GM12878 (cell line): ENCODE measurements at regions not wholly inside any gene's neighbourhood (a gene's known extent, or its start where the extent isn't known, plus 50 kb on each side); places are given as distances from the start of the nearest gene placed in this dataset.

Experiments
- ATAC-seq: fragments of 200-7000 bp; cut with Tn5 transposase; 3 replicates; pipeline ENCODE4 v1.9.1; 2020; ENCODE audit warnings: mild to moderate bottlenecking, moderate library complexity
- BruUV-seq: library from RNA; stranded (reverse); fragments of 400-500 nt; replicated peaks from 2 replicates; lab custom pipeline; 2021; lab: Mats Ljungman, UMichigan
- CTCF ChIA-PET: fragments of 300-600 bp; sonication (Branson Sonifier 250); formaldehyde crosslinking; extraction: SDS; loops from one replicate; lab custom pipeline; 2021; ENCODE audit warnings: inconsistent platforms; lab: Yijun Ruan, JAX
- POLR2A ChIA-PET: fragments of 350-600 bp; formaldehyde crosslinking; extraction: SDS; loops from one replicate; lab custom pipeline; 2021; ENCODE audit warnings: inconsistent platforms; lab: Charles Lee
- RAD21 ChIA-PET: fragments of 300-600 bp; sonication (Branson Sonifier 250); formaldehyde crosslinking; loops from one replicate; lab custom pipeline; 2023; ENCODE audit warnings: antibody characterized with exemption; ENCODE audit not compliant: unreplicated experiment; lab: Charles Lee
- SMC1A ChIA-PET: fragments of 300-600 bp; sonication (Branson Sonifier 250); formaldehyde crosslinking; loops from one replicate; lab custom pipeline; 2023; ENCODE audit not compliant: unreplicated experiment, uncharacterized antibody; lab: Charles Lee
- DNase-seq: peaks from one replicate; pipeline ENCODE4 v3.0.0-alpha.2; 2011; ENCODE audit warnings: low read depth, low spot score
- FAIRE-seq: peaks from 3 replicates; lab custom pipeline; 2011; peaks lifted over from hg19 to GRCh38; lab: Jason Lieb, UNC
- H2AFZ ChIP-seq: 2 replicates; pipeline ENCODE4 v1.6.0; 2011; ENCODE audit warnings: low read depth, low read length, control low read depth; ENCODE audit not compliant: control insufficient read depth
- H3K27ac ChIP-seq: 2 replicates; pipeline ENCODE4 v1.5.1; 2011; ENCODE audit warnings: control low read depth; ENCODE audit not compliant: control insufficient read depth, insufficient read depth
- H3K27me3 ChIP-seq, 2 experiments: replicated peaks in 1 of 2; 2 replicates each; pipeline versions ENCODE4 v1.6.0 to v1.6.1; 2011; ENCODE audit warnings: low read length in 1 of 2; ENCODE audit not compliant: control insufficient read depth in 2 of 2, insufficient read depth in 2 of 2
- H3K36me3 ChIP-seq, 2 experiments: 2 replicates each; pipeline ENCODE4 v1.5.1; 2011; ENCODE audit warnings: low read length in 1 of 2; ENCODE audit not compliant: control insufficient read depth in 2 of 2, insufficient read depth in 2 of 2
- H3K4me1 ChIP-seq: 2 replicates; pipeline ENCODE4 v1.6.1; 2011; ENCODE audit warnings: mild to moderate bottlenecking, low read length, moderate library complexity, mixed read lengths; ENCODE audit not compliant: control insufficient read depth, insufficient read depth
- H3K4me2 ChIP-seq: 2 replicates; pipeline ENCODE4 v1.6.0; 2011; ENCODE audit warnings: control low read depth; ENCODE audit not compliant: control insufficient read depth, insufficient read depth
- H3K4me3 ChIP-seq: fragments of 200-600 bp; sonication (generic); 2 replicates; pipeline ENCODE4 v1.5.1; 2016
- H3K79me2 ChIP-seq: 2 replicates; pipeline ENCODE4 v1.6.0; 2011; ENCODE audit warnings: low read length; ENCODE audit not compliant: control insufficient read depth, insufficient read depth
- H3K9ac ChIP-seq: 2 replicates; pipeline ENCODE4 v1.8.0; 2011; ENCODE audit warnings: low read length, control low read depth, mixed read lengths; ENCODE audit not compliant: control insufficient read depth, insufficient read depth
- H3K9me3 ChIP-seq: replicated peaks from 3 replicates; pipeline ENCODE4 v1.5.1; 2011; ENCODE audit warnings: mild to moderate bottlenecking, low read length; ENCODE audit not compliant: control insufficient read depth, insufficient read depth
- H4K20me1 ChIP-seq: 2 replicates; pipeline ENCODE4 v1.6.0; 2011; ENCODE audit not compliant: control insufficient read depth, insufficient read depth
- EP300 ChIP-seq, 2 experiments: fragments of 150-350 bp in 1 of 2; IDR thresholded peaks; 2 replicates each; pipeline ENCODE4 v1.6.1; 2011 to 2012; ENCODE audit warnings: low read depth in 2 of 2, low read length in 2 of 2, borderline replicate concordance in 1 of 2, improper control_type of control experiment in 1 of 2, inconsistent platforms in 1 of 2; ENCODE audit not compliant: control insufficient read depth in 1 of 2
- NFYB ChIP-seq: IDR thresholded peaks from 2 replicates; pipeline ENCODE4 v1.6.1; 2011; ENCODE audit warnings: low read depth, mild to moderate bottlenecking, low read length, improper control_type of control experiment, moderate library complexity; ENCODE audit not compliant: insufficient read depth
- in situ Hi-C: fragments of 300-500 bp; cut with MboI; formaldehyde crosslinking; loops from 9 replicates; pipeline ENCODE4 v1.14.3; 2018; ENCODE audit warnings: mixed read lengths
- intact Hi-C: fragments of 100-400 bp; cut with micrococcal nuclease; formaldehyde crosslinking; loops from one replicate; pipeline ENCODE4 v1.14.2; 2022; ENCODE audit not compliant: unreplicated experiment
- TF ChIP-seq, protein P1 (sequence below): fragments of 450-650 bp; IDR thresholded peaks from 2 replicates; pipeline ENCODE4 v1.6.1; 2017; ENCODE audit warnings: mild to moderate bottlenecking, moderate library complexity

DNA sequence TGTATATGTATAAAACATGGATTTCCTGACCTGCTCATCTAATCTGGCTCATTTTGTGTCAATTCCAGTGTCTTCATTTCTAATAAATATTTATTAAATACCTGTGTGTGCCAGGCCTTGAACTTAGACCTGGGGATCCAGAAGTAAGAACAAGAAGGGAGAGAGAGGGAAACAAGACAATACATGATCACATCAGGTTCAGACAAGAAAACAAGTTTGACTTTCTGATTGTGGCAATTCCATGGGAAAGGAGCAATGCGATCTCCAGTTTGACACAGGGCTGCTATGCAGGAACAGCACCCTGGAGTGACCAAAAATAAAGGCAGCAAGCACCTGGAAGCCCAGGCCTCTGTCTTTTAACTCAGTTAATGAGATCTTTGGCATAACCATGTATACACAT, 198.1 kb upstream of the ACTBL2 start (continued):
- TF ChIP-seq, protein P1, sequence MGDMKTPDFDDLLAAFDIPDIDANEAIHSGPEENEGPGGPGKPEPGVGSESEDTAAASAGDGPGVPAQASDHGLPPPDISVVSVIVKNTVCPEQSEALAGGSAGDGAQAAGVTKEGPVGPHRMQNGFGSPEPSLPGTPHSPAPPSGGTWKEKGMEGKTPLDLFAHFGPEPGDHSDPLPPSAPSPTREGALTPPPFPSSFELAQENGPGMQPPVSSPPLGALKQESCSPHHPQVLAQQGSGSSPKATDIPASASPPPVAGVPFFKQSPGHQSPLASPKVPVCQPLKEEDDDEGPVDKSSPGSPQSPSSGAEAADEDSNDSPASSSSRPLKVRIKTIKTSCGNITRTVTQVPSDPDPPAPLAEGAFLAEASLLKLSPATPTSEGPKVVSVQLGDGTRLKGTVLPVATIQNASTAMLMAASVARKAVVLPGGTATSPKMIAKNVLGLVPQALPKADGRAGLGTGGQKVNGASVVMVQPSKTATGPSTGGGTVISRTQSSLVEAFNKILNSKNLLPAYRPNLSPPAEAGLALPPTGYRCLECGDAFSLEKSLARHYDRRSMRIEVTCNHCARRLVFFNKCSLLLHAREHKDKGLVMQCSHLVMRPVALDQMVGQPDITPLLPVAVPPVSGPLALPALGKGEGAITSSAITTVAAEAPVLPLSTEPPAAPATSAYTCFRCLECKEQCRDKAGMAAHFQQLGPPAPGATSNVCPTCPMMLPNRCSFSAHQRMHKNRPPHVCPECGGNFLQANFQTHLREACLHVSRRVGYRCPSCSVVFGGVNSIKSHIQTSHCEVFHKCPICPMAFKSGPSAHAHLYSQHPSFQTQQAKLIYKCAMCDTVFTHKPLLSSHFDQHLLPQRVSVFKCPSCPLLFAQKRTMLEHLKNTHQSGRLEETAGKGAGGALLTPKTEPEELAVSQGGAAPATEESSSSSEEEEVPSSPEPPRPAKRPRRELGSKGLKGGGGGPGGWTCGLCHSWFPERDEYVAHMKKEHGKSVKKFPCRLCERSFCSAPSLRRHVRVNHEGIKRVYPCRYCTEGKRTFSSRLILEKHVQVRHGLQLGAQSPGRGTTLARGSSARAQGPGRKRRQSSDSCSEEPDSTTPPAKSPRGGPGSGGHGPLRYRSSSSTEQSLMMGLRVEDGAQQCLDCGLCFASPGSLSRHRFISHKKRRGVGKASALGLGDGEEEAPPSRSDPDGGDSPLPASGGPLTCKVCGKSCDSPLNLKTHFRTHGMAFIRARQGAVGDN: no peak
- TF ChIP-seq NFYB: no peak

DNA sequence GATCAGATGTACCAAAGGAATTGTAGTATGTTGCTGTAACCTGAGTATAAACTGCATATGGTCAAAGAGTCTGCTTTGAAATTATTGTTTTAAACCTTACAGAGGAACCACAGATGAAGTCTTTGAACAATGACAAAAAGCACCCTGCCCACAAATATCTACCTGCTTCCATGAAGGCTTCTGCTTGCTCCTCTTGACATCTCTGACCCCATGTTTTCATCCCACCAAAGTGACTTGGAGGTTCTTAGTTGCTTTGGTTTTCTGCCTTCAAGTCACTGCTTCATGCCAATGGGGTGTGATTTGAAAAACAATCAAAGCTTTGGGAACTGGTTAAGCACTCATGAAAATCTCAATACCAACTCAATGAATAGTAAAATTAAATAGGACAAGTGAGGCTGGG, 194.6 kb upstream of the ACTBL2 start:
- Histone ChIP-seq H3K36me3 (no peaks in the 10 kb centered on the region), H3K9ac (no peak overlapping the region), H4K20me1 (no peaks in the 10 kb centered on the region), H3K27me3 (no peaks in the 10 kb centered on the region), H2AFZ (no peak overlapping the region), H3K4me3 (no peak overlapping the region), H3K4me2 (no peak overlapping the region), H3K79me2 (no peaks in the 10 kb centered on the region), H3K27ac (no peak overlapping the region), H3K4me1 (no peaks in the 10 kb centered on the region), H3K9me3 (no peaks in the 10 kb centered on the region)
- TF ChIP-seq EP300 (IDR thresholded peaks at IDR 0.05; ENCODE audit: borderline replicate concordance in 1 of 2, control insufficient read depth in 1 of 2, low read depth in 2 of 2, low read length in 2 of 2): no peak
- in situ Hi-C loops: no loop called here
- RAD21 ChIA-PET: no interaction called here
- CTCF ChIA-PET: interaction anchor here (0.6 kb wide), 1 partner anchor 822 kb away, joined by 3 read pairs; no protein-coding TSS in a partner anchor
- intact Hi-C loops: no loop called here
- POLR2A ChIA-PET: no interaction called here
- DNase-seq (no peak), FAIRE-seq (no peak), ATAC-seq (no peak)
- SMC1A ChIA-PET: no interaction called here
- BruUV-seq: no TSS peak
